ENCODE measurements at regions not wholly inside any gene's neighbourhood (a gene's known extent, or its start where the extent isn't known, plus 50 kb on each side); places are given as distances from the start of the nearest gene placed in this dataset.

- H3K4me3 ChIP-seq (ENCODE audit: low read depth, low read length): no peak overlapping the region
- no peak for DNase-seq (ENCODE audit: low read depth)
- TF ChIP-seq, protein P1, sequence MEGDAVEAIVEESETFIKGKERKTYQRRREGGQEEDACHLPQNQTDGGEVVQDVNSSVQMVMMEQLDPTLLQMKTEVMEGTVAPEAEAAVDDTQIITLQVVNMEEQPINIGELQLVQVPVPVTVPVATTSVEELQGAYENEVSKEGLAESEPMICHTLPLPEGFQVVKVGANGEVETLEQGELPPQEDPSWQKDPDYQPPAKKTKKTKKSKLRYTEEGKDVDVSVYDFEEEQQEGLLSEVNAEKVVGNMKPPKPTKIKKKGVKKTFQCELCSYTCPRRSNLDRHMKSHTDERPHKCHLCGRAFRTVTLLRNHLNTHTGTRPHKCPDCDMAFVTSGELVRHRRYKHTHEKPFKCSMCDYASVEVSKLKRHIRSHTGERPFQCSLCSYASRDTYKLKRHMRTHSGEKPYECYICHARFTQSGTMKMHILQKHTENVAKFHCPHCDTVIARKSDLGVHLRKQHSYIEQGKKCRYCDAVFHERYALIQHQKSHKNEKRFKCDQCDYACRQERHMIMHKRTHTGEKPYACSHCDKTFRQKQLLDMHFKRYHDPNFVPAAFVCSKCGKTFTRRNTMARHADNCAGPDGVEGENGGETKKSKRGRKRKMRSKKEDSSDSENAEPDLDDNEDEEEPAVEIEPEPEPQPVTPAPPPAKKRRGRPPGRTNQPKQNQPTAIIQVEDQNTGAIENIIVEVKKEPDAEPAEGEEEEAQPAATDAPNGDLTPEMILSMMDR (IDR thresholded peaks at IDR 0.05; ENCODE audit: low read depth, low read length): no peak
- TF ChIP-seq, protein P2, sequence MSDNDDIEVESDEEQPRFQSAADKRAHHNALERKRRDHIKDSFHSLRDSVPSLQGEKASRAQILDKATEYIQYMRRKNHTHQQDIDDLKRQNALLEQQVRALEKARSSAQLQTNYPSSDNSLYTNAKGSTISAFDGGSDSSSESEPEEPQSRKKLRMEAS (IDR thresholded peaks at IDR 0.05; ENCODE audit: low read depth, low read length): no peak
- no peak for TF ChIP-seq MYC (IDR thresholded peaks at IDR 0.05; ENCODE audit: low read depth, low read length)
- no peak for TF ChIP-seq POLR2A (IDR thresholded peaks at IDR 0.05; ENCODE audit: extremely low read depth, insufficient read length)
Measured at GRCh38 chr7:17598846-17599245, 300.4 kb downstream of the AHR start.

DNA sequence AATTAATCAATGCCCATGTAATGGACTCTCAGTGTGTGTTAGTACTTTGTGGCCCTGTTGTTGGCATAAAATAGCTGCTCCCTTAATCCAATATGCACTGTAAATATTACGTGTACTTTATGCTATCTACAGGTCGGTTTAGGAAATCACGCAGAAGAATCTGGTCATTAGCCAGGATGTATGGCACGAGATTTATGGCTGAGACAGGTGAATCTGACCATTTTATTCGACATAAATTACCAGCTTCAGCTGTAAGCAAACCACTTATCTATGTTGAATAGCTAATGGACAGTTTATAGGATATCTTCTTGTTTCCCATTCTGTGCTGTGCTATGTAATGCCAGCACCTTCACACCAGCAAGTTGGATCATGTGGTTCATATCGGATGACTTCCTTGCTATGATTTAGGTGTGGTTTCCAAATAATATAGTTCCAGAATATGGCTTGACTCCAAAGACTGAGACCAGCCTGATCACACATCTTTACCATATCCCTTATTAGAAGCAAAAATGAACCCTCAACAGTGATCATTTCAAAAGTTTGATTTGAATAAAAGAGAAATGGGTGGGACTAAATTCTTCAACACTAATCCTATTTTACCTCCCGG lies 301.4 kb downstream of the AHR start:
- TF ChIP-seq MYC (IDR thresholded peaks at IDR 0.05; ENCODE audit: low read depth, low read length): no peak
- TF ChIP-seq, protein P1 (IDR thresholded peaks at IDR 0.05; ENCODE audit: low read depth, low read length): no peak
- no peak for TF ChIP-seq POLR2A (IDR thresholded peaks at IDR 0.05; ENCODE audit: extremely low read depth, insufficient read length)
- TF ChIP-seq, protein P2 (IDR thresholded peaks at IDR 0.05; ENCODE audit: low read depth, low read length): no peak
- H3K4me3 ChIP-seq (ENCODE audit: low read depth, low read length): no peak overlapping the region
- DNase-seq (ENCODE audit: low read depth): no peak

GRCh38 chr7:17600340-17600752 lies 301.9 kb downstream of the AHR start:
- DNase-seq (ENCODE audit: low read depth): peak; percentile 6
- TF ChIP-seq MYC (IDR thresholded peaks at IDR 0.05; ENCODE audit: low read depth, low read length): no peak
- TF ChIP-seq POLR2A (IDR thresholded peaks at IDR 0.05; ENCODE audit: extremely low read depth, insufficient read length): no peak
- TF ChIP-seq, protein P2 (IDR thresholded peaks at IDR 0.05; ENCODE audit: low read depth, low read length): no peak
- TF ChIP-seq, protein P1 (IDR thresholded peaks at IDR 0.05; ENCODE audit: low read depth, low read length): no peak
- no peak overlapping the region for H3K4me3 ChIP-seq (ENCODE audit: low read depth, low read length)

DNA sequence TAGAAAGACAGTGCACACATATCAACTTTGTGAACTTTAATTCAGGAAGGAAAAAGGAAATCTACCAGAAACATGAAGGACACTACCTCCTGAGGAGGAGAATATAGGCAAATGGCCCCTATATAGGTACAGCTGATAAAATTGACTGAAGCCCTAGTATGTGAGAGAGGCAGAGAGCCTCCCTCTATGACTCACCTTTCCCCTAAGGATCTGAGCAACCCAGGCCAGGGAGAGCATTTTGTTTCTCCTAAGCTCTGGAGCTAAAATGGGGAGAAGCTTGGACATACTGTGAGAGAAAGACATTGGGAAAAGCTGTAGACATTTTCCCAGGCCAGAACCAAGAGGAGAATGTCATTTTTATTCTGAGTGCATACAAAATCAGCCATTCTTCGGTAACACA lies 303.5 kb downstream of the AHR start:
- no peak for TF ChIP-seq POLR2A (IDR thresholded peaks at IDR 0.05; ENCODE audit: extremely low read depth, insufficient read length)
- TF ChIP-seq, protein P1 (IDR thresholded peaks at IDR 0.05; ENCODE audit: low read depth, low read length): no peak
- TF ChIP-seq, protein P2 (IDR thresholded peaks at IDR 0.05; ENCODE audit: low read depth, low read length): no peak
- no peak for TF ChIP-seq MYC (IDR thresholded peaks at IDR 0.05; ENCODE audit: low read depth, low read length)

DNA sequence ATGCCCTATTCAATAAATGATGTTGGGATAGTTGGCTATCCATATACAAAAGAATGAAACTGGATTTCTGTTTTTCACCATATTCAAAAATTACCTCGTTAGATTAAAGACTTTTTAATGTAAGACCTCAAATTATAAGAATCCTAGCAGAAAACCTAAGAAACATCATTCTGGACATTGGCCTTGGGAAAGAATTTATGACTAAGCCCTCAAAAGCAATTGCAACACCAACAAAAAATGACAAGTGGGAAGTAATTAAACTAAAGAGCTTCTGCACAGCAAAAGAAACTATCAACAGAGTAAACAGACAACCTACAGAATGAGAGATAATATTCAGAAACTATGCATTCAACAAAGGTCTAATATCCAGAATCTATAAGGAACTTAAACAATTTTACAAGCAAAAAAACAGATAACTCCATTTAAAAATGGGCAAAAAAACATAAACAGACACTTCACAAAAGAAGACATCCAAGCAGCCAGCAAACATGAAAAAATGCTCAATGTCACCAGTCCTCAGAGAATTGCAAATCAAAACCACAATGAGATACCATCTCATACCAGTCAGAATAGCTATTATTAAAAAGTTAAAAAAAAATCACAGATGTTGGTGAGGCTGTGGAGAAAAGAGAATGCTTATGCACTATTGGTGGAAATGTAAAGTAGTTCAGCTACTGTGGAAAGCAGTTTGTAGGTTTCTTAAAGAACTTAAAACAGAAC lies 309.8 kb downstream of the AHR start:
- peak; percentile 62 for DNase-seq (ENCODE audit: low read depth)
- TF ChIP-seq, protein P2 (IDR thresholded peaks at IDR 0.05; ENCODE audit: low read depth, low read length): no peak
- no peak for TF ChIP-seq POLR2A (IDR thresholded peaks at IDR 0.05; ENCODE audit: extremely low read depth, insufficient read length)
- no peak overlapping the region for H3K4me3 ChIP-seq (ENCODE audit: low read depth, low read length)

More for the DNA sequence above, 303.5 kb downstream of the AHR start:
- no peak overlapping the region for H3K4me3 ChIP-seq (ENCODE audit: low read depth, low read length)
- no peak for DNase-seq (ENCODE audit: low read depth)

DNA sequence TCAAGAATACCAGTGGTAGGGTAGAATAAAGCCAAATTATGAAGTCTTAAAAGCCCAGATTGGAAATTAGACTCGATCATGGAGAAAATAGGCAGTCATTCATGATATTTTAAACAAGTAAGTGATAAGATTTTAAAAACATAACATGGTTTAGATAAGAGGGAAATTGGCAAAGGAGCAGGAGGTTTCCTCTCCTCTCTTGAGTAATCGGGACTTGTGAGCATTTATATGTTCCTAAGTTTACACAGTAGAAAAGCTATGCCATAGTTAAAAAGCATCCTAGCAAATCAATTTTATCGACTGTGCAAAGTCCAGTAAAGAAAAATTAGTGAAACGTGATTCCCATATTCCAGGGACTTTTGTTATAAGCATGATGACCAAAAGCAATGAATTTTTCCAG lies 313.2 kb downstream of the AHR start:
- DNase-seq (ENCODE audit: low read depth): no peak
- TF ChIP-seq MYC (IDR thresholded peaks at IDR 0.05; ENCODE audit: low read depth, low read length) (no peak), POLR2A (IDR thresholded peaks at IDR 0.05; ENCODE audit: extremely low read depth, insufficient read length) (no peak)
- TF ChIP-seq, protein P2 (IDR thresholded peaks at IDR 0.05; ENCODE audit: low read depth, low read length): no peak
- TF ChIP-seq, protein P1 (IDR thresholded peaks at IDR 0.05; ENCODE audit: low read depth, low read length): no peak
- H3K4me3 ChIP-seq (ENCODE audit: low read depth, low read length): no peak overlapping the region

All from NB4 (cell line).